H1 (cell line): ENCODE measurements at regions not wholly inside any gene's neighbourhood (a gene's known extent, or its start where the extent isn't known, plus 50 kb on each side); places are given as distances from the start of the nearest gene placed in this dataset.

Experiments
- CTCF ChIA-PET: fragments of 300-600 bp; sonication (Branson Sonifier 250); formaldehyde crosslinking; loops from one replicate; lab custom pipeline; 2021; ENCODE audit not compliant: partially characterized antibody; lab: Charles Lee
- POLR2A ChIA-PET: fragments of 300-600 bp; sonication (Branson Sonifier 250); formaldehyde crosslinking; loops from one replicate; lab custom pipeline; 2021; ENCODE audit warnings: inconsistent platforms; ENCODE audit not compliant: partially characterized antibody; lab: Charles Lee
- DNase-seq, 2 experiments: peaks; one replicate each; pipeline versions ENCODE4 v3.0.0 to v3.0.0-alpha.2; 2010 to 2022; ENCODE audit warnings: low spot score in 2 of 2, low read depth in 1 of 2, mixed read lengths in 1 of 2
- FAIRE-seq: peaks from 2 replicates; lab custom pipeline; 2011; peaks lifted over from hg19 to GRCh38; lab: Jason Lieb, UNC
- H2AFZ ChIP-seq: 2 replicates; pipeline ENCODE4 v1.8.1; 2012; ENCODE audit warnings: low read length, inconsistent platforms
- H2AK5ac ChIP-seq: 2 replicates; pipeline ENCODE4 v1.6.1; 2013; ENCODE audit warnings: low read depth, low read length
- H2BK120ac ChIP-seq: replicated peaks from 2 replicates; pipeline ENCODE3; 2013; ENCODE audit warnings: low read depth, low read length, inconsistent platforms
- H2BK12ac ChIP-seq: 2 replicates; pipeline ENCODE4 v1.6.1; 2013; ENCODE audit warnings: low read depth, low read length
- H2BK15ac ChIP-seq: 2 replicates; pipeline ENCODE4 v1.6.1; 2013; ENCODE audit warnings: low read length
- H2BK20ac ChIP-seq: 2 replicates; pipeline ENCODE4 v1.6.1; 2013; ENCODE audit warnings: low read length
- H2BK5ac ChIP-seq: 2 replicates; pipeline ENCODE4 v1.6.1; 2013; ENCODE audit warnings: low read depth, low read length
- H3K14ac ChIP-seq: 2 replicates; pipeline ENCODE4 v1.6.1; 2013; ENCODE audit warnings: inconsistent platforms; ENCODE audit not compliant: insufficient read length
- H3K18ac ChIP-seq: 2 replicates; pipeline ENCODE4 v1.6.1; 2013; ENCODE audit warnings: low read length; ENCODE audit errors: extremely low read depth
- H3K23ac ChIP-seq: 2 replicates; pipeline ENCODE4 v1.6.1; 2013; ENCODE audit warnings: inconsistent platforms; ENCODE audit not compliant: insufficient read length
- H3K23me2 ChIP-seq: 2 replicates; pipeline ENCODE4 v1.6.1; 2013; ENCODE audit warnings: low read depth, low read length
- H3K27ac ChIP-seq: 2 replicates; pipeline ENCODE4 v1.6.1; 2011; ENCODE audit warnings: low read depth, low read length, inconsistent platforms
- H3K27me3 ChIP-seq, 4 experiments: replicated peaks in 1 of 4; 1 replicate in 1 of 4; 2 replicates in 3 of 4; pipeline versions ENCODE4 v1.6.1 to v1.8.1; 2011 to 2013; ENCODE audit warnings: low read length in 3 of 4, mild to moderate bottlenecking in 3 of 4, inconsistent platforms in 2 of 4, mixed read lengths in 2 of 4, moderate library complexity in 1 of 4; ENCODE audit not compliant: control insufficient read depth in 3 of 4, insufficient read depth in 3 of 4; ENCODE audit errors: extremely low read depth in 1 of 4
- H3K36me3 ChIP-seq, 4 experiments: 2 replicates each; pipeline versions ENCODE4 v1.6.1 to v1.8.1; 2011 to 2013; ENCODE audit warnings: mild to moderate bottlenecking in 4 of 4, low read length in 3 of 4, moderate library complexity in 2 of 4, control low read depth in 1 of 4, inconsistent platforms in 1 of 4; ENCODE audit not compliant: insufficient read depth in 4 of 4, control insufficient read depth in 2 of 4
- H3K4ac ChIP-seq: replicated peaks from 2 replicates; pipeline ENCODE3; 2013; ENCODE audit warnings: low read length, low read depth, mixed read lengths, inconsistent platforms; ENCODE audit not compliant: insufficient read length
- H3K4me1 ChIP-seq, 4 experiments: replicated peaks in 1 of 4; 1 replicate in 1 of 4; 2 replicates in 3 of 4; pipeline versions ENCODE4 v1.6.1 to v1.8.1; 2011 to 2013; ENCODE audit warnings: low read length in 3 of 4, inconsistent platforms in 2 of 4, mixed read lengths in 1 of 4; ENCODE audit not compliant: insufficient read depth in 4 of 4, control insufficient read depth in 3 of 4
- H3K4me2 ChIP-seq, 2 experiments: 2 replicates each; pipeline versions ENCODE4 v1.6.1 to v1.8.1; 2011 to 2013; ENCODE audit warnings: low read depth in 2 of 2, low read length in 2 of 2, control low read depth in 1 of 2, inconsistent platforms in 1 of 2, mild to moderate bottlenecking in 1 of 2; ENCODE audit not compliant: insufficient read depth in 1 of 2
- H3K4me3 ChIP-seq, 4 experiments: fragments of 200-600, 300-600 bp in 1 of 4; sonication (generic), shearing (Covaris generic), sonication (Bioruptor Twin) in 1 of 4; 2 replicates each; pipeline versions ENCODE4 v1.5.1 to v1.8.1; 2011 to 2016; ENCODE audit warnings: low read length in 4 of 4, low read depth in 3 of 4, control low read depth in 2 of 4, inconsistent platforms in 2 of 4, mild to moderate bottlenecking in 2 of 4, mixed read lengths in 1 of 4, moderate library complexity in 1 of 4; ENCODE audit not compliant: insufficient read depth in 2 of 4; ENCODE audit errors: extremely low read depth in 1 of 4
- H3K56ac ChIP-seq: replicated peaks from 2 replicates; pipeline ENCODE3; 2013; ENCODE audit warnings: low read depth, mild to moderate bottlenecking, mixed read lengths, low read length, inconsistent platforms; ENCODE audit not compliant: insufficient read length
- H3K79me1 ChIP-seq: 2 replicates; pipeline ENCODE4 v1.6.1; 2013; ENCODE audit warnings: low read depth, low read length, control low read depth
- H3K79me2 ChIP-seq, 2 experiments: 2 replicates each; pipeline versions ENCODE4 v1.6.1 to v1.8.1; 2012 to 2013; ENCODE audit warnings: low read length in 2 of 2, mild to moderate bottlenecking in 2 of 2, inconsistent platforms in 1 of 2; ENCODE audit not compliant: insufficient read depth in 2 of 2, control insufficient read depth in 1 of 2
- H3K9ac ChIP-seq, 4 experiments: replicated peaks in 1 of 4; 1 replicate in 1 of 4; 2 replicates in 3 of 4; pipeline versions ENCODE4 v1.6.1 to v1.8.1; 2011 to 2013; ENCODE audit warnings: low read depth in 3 of 4, low read length in 3 of 4, control low read depth in 2 of 4, mild to moderate bottlenecking in 2 of 4, moderate library complexity in 2 of 4, inconsistent platforms in 1 of 4; ENCODE audit errors: extremely low read depth in 1 of 4
- H3K9me3 ChIP-seq, 2 experiments: 2 replicates each; pipeline versions ENCODE4 v1.6.1 to v1.8.1; 2012 to 2013; ENCODE audit warnings: mild to moderate bottlenecking in 2 of 2, moderate library complexity in 2 of 2, control low read depth in 1 of 2, inconsistent platforms in 1 of 2, low read depth in 1 of 2, low read length in 1 of 2, mixed read lengths in 1 of 2; ENCODE audit not compliant: insufficient read depth in 2 of 2
- H4K20me1 ChIP-seq, 2 experiments: replicated peaks in 1 of 2; 2 replicates each; pipeline versions ENCODE3 to v1.8.1; 2011 to 2013; ENCODE audit warnings: inconsistent platforms in 2 of 2, low read length in 2 of 2, mild to moderate bottlenecking in 1 of 2; ENCODE audit not compliant: insufficient read depth in 2 of 2, control insufficient read depth in 1 of 2
- H4K5ac ChIP-seq: 2 replicates; pipeline ENCODE4 v1.6.1; 2013; ENCODE audit warnings: low read length, low read depth, mixed read lengths, inconsistent platforms; ENCODE audit not compliant: insufficient read length
- H4K8ac ChIP-seq: 2 replicates; pipeline ENCODE4 v1.8.0; 2013; ENCODE audit warnings: mild to moderate bottlenecking, moderate library complexity, low read length, inconsistent platforms; ENCODE audit not compliant: insufficient read depth; ENCODE audit errors: extremely low read depth
- H4K91ac ChIP-seq: replicated peaks from 2 replicates; pipeline ENCODE3; 2013; ENCODE audit warnings: low read length, mixed read lengths, inconsistent platforms; ENCODE audit not compliant: insufficient read length
- ATF2 ChIP-seq: IDR thresholded peaks from 2 replicates; pipeline ENCODE4 v1.6.1; 2012; ENCODE audit warnings: low read length, inconsistent platforms
- ATF3 ChIP-seq: IDR thresholded peaks from 2 replicates; pipeline ENCODE4 v1.6.1; 2011; ENCODE audit warnings: low read depth, mild to moderate bottlenecking, low read length; ENCODE audit not compliant: insufficient read depth
- TBP ChIP-seq: IDR thresholded peaks from 2 replicates; pipeline ENCODE4 v1.6.1; 2011; ENCODE audit warnings: low read depth, low read length, improper control_type of control experiment
- WGBS, 2 experiments: shearing (Covaris generic) in 1 of 2; methylation state at CpG; one replicate each; pipeline versions ENCODE4 v1.1.6 to v1.1.7; 2013 to 2015; ENCODE audit warnings: low lambda C conversion rate in 2 of 2, mixed read lengths in 2 of 2, inconsistent platforms in 1 of 2, low coverage in 1 of 2, missing lambda C conversion rate in 1 of 2; ENCODE audit not compliant: insufficient replicate concordance in 2 of 2, insufficient coverage in 1 of 2, insufficient read length in 1 of 2; ENCODE audit errors: extremely low coverage in 1 of 2, missing lambda C conversion rate in 1 of 2; 5-methylcytosine and 5-hydroxymethylcytosine counted together
- TF ChIP-seq, protein P1 (sequence below), 3 experiments: IDR thresholded peaks; 1 replicate in 2 of 3; 2 replicates in 1 of 3; pipeline versions ENCODE4 v1.5.1 to v1.6.1; 2011; ENCODE audit warnings: low read length in 3 of 3, mild to moderate bottlenecking in 3 of 3, inconsistent platforms in 2 of 3, low read depth in 1 of 3, moderate library complexity in 1 of 3; ENCODE audit not compliant: insufficient read depth in 1 of 3; ENCODE audit errors: control extremely low read depth in 1 of 3
- TF ChIP-seq, protein P2 (sequence below): IDR thresholded peaks from 2 replicates; pipeline ENCODE4 v1.6.1; 2011; ENCODE audit warnings: low read length, improper control_type of control experiment
- TF ChIP-seq, protein P3 (sequence below): IDR thresholded peaks from 2 replicates; pipeline ENCODE4 v1.6.1; 2012; ENCODE audit warnings: inconsistent platforms

GRCh38 chr10:130707389-130707979 is 571.3 kb downstream of the GLRX3 start:
- Histone ChIP-seq H2AK5ac (no peak overlapping the region), H2BK12ac (no peak overlapping the region), H2BK15ac (no peak overlapping the region), H3K9me3 (no peaks in the 10 kb centered on the region), H4K20me1 (no peaks in the 10 kb centered on the region), H4K91ac (no peak overlapping the region), H3K79me2 (no peaks in the 10 kb centered on the region), H3K4me2 (no peak overlapping the region), H3K79me1 (no peaks in the 10 kb centered on the region), H3K36me3 (no peaks in the 10 kb centered on the region), H3K23me2 (no peaks in the 10 kb centered on the region), H3K27me3 (no peaks in the 10 kb centered on the region), H3K23ac (no peak overlapping the region), H3K4me3 (no peak overlapping the region), H3K56ac (no peak overlapping the region), H2BK5ac (no peak overlapping the region), H2BK120ac (no peak overlapping the region), H4K5ac (no peak overlapping the region), H3K4ac (no peak overlapping the region), H4K8ac (no peak overlapping the region; the same call in 1 of the 2 replicates), H3K4me1 (no peaks in the 10 kb centered on the region), H2AFZ (peak overlapping the region; percentile 70; the same call in 1 of the 2 replicates), H3K14ac (no peak overlapping the region), H3K18ac (no peak overlapping the region), H3K9ac (no peak overlapping the region), H3K27ac (no peak overlapping the region), H2BK20ac (no peak overlapping the region)
- CTCF ChIA-PET = interaction anchor here (0.7 to 2.7 kb wide), 27 partner anchors 8 to 371 kb away, joined by 3 to 14 read pairs (median 4); no protein-coding TSS in a partner anchor
- POLR2A ChIA-PET = no interaction called here
- FAIRE-seq = no peak
- WGBS, 2 experiments = 88% methylated on average over 6 of the region's 7 CpGs; no CpG with 5 or more reads in 1 of the 2 experiments
- no peak for DNase-seq
- TF ChIP-seq, protein P1, sequence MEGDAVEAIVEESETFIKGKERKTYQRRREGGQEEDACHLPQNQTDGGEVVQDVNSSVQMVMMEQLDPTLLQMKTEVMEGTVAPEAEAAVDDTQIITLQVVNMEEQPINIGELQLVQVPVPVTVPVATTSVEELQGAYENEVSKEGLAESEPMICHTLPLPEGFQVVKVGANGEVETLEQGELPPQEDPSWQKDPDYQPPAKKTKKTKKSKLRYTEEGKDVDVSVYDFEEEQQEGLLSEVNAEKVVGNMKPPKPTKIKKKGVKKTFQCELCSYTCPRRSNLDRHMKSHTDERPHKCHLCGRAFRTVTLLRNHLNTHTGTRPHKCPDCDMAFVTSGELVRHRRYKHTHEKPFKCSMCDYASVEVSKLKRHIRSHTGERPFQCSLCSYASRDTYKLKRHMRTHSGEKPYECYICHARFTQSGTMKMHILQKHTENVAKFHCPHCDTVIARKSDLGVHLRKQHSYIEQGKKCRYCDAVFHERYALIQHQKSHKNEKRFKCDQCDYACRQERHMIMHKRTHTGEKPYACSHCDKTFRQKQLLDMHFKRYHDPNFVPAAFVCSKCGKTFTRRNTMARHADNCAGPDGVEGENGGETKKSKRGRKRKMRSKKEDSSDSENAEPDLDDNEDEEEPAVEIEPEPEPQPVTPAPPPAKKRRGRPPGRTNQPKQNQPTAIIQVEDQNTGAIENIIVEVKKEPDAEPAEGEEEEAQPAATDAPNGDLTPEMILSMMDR (IDR thresholded peaks at IDR 0.05; ENCODE audit: control extremely low read depth in 1 of 3, insufficient read depth in 1 of 3, low read depth in 1 of 3, low read length in 3 of 3) = peak; percentile 32 to 61 (median 36)
- no peak for TF ChIP-seq ATF2
- peak; percentile 66 for TF ChIP-seq ATF3
- TF ChIP-seq, protein P2, sequence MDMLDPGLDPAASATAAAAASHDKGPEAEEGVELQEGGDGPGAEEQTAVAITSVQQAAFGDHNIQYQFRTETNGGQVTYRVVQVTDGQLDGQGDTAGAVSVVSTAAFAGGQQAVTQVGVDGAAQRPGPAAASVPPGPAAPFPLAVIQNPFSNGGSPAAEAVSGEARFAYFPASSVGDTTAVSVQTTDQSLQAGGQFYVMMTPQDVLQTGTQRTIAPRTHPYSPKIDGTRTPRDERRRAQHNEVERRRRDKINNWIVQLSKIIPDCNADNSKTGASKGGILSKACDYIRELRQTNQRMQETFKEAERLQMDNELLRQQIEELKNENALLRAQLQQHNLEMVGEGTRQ = peak; percentile 85
- TF ChIP-seq, protein P3, sequence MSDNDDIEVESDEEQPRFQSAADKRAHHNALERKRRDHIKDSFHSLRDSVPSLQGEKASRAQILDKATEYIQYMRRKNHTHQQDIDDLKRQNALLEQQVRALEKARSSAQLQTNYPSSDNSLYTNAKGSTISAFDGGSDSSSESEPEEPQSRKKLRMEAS = peak; percentile 58
- TF ChIP-seq TBP = no peak
